HG03520 (cell line): ENCODE measurements at regions not wholly inside any gene's neighbourhood (a gene's known extent, or its start where the extent isn't known, plus 50 kb on each side); places are given as distances from the start of the nearest gene placed in this dataset.
"Not testable (repeated sequence)": the region's sequence is repeated elsewhere in the genome, so short reads cannot be mapped to it uniquely, and the experiment has no call there.

Experiments used
- ATAC-seq: cut with Tn5 transposase; IDR thresholded peaks from one replicate; pipeline ENCODE4 v1.9.1; 2021; ENCODE audit warnings: mild to moderate bottlenecking, moderate library complexity; ENCODE audit not compliant: unreplicated experiment

DNA sequence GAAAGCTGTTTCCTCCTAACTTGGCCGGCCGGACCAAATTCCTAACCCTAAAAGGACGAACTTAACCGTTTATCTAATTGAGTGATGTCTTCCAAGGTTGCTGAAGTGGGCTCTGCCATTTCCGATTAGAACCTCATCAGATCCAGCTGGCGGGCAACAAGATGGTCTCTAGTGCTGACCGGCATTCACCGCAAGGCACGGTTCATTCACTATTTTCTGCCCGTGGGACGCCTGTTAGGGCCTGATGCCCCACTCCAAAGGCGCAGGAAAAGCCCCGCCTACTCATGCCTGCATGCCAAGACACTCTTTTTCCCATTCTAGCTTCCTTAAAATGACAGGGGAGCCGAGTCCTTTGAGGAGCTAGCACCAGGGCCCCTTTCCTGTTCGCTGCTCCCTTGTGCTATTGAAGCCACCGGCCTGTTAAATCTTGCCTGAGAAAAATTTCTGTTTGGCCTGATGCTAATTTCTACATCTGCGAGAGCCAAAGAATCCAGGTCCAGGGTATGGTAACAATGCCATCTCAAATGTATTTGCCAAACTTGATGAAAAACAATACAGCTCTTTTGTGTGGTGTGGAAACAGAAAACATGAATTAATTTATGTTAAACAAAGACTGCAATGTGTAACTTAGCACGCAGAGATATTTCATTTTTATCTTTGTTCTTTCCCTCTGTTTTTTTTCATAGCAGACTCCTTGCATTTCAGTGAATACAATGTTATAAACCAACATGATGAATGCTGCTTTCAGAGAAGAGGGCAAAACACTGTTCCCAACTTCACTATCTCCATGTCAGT is 1071.2 kb upstream of the USP15 start:
- no peak for ATAC-seq

DNA sequence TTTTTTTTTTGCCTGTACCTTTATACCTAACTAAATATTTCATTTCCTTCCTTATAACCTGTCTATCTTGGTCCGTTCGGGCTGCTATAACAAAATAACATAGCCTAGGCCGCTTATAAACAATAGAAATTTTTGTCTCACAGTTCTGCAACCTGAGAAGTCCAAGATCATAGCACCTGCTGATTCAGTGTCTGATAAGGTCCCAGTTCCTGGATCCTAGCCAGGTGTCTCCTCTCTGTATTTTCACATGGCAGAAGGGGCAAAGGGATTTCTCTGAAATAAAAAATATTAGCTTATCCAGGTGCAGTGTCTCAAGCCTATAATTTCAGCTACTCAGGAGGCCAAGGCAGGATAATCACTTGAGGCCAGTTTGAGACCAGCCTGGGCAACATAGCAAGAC is 1046.6 kb upstream of the USP15 start:
- ATAC-seq = no peak

DNA sequence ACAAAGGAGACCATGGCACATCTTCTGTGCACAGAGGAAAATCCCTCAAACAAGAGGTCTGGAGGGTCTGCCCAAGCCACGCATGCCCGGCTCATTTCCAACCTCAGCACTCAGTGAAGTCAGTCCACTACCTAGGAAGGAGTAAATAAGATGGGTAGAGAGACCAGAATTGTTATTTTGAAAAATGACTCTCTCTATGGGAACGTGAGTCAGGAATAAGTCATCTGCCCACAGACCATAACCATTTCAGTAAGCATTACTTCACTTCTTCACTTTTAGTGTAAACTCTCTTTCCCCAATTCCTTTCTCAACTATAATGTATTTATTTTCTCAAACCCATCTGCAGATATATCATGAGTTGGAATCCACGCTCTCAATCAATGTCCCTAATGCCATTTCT is 1039.9 kb upstream of the USP15 start:
- no peak for ATAC-seq

DNA sequence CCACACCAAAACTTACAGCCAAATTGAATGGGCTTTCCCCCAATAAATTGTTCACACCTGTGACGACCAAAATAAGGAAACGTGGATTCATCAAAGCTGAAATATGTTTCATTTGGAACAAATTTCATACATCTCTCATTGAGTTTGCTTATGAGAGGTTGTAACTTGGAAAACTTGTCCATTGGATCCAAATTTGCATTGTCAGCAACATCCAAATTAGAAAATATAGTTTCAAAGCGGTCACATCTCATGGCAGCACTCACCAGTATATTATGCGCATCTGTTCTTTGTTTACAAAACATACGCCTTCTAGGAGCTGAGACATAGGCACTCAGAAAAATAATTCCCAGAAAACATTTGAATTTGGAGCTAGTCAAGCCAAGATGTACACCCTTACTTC is 1028.2 kb upstream of the USP15 start:
- ATAC-seq = no peak

DNA sequence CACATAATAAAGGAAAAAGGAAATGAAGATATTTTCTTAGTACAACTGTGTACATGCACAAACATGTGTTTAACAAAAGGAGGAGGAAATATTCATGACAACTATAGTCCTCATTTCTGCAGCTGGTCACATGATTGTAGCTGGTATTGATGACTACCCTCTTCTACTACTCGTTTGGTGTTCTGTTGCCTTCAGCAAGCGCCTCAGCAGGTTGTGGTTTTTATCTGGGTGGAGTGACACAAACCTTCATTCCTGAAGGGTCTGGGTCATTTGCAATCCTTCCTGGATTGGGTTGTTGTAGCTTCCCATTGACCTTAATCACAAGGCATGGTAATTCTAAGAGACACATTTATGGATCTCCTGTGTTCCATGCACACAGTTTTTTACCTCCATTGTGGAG is 1009.9 kb upstream of the USP15 start:
- ATAC-seq = no peak

DNA sequence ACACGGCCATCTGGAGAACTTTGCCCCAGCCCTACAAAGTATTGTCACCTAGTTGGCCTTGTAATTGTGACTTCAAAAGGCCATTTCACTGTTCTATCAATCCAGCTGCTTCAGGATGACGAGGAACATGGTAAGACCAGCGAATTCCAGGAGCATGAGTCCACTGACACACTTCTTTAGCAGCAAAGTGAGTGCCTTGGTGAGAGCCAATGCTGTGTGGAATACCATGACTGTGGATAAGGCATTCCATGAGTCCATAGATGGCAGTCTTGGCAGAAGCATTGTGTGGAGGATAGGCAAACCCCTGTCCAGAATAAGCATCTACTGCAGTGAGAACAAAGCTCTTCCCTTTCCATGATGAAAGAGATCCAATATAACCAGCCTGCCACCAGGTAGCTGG is 1009.1 kb upstream of the USP15 start:
- no peak for ATAC-seq

GRCh38 chr12:61254225-61254624 is 1006.0 kb upstream of the USP15 start:
- no peak for ATAC-seq

DNA sequence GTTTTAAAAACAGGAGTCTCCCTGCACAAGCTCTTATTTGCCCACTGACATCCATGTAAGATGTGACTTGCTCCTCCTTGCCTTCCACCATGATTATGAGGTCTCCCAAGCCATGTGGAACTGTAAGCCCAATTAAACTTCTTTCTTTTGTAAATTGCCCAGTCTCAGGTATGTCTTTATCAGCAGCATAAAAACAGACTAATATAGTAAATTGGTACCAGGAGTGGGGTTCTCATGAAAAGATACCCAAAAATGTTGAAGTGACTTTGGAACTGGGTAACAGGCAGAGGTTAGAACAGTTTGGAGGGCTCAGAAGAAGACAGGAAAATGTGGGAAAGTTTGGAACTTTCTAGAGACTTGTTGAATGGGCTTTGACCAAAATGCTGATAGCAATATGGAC is 995.9 kb upstream of the USP15 start:
- not testable (repeated sequence) for ATAC-seq

DNA sequence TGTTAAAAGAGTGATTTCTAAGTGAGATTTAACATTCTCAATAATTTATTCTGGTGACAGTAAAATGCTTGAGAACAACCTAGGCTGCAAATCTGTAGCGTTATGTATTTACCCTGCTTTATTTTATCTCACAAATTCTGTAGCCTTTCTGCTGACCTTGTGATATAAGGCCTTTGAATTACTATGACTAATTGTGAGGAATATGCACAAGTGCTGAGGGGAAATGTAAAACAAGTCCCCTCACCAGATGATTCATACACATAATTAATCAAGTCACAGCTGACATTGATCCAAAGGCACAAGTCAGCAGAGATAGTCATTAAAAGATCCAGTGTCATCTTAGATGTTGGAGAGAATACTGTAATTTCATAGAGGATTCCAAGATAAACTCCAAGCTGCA is 992.7 kb upstream of the USP15 start:
- ATAC-seq = no peak

DNA sequence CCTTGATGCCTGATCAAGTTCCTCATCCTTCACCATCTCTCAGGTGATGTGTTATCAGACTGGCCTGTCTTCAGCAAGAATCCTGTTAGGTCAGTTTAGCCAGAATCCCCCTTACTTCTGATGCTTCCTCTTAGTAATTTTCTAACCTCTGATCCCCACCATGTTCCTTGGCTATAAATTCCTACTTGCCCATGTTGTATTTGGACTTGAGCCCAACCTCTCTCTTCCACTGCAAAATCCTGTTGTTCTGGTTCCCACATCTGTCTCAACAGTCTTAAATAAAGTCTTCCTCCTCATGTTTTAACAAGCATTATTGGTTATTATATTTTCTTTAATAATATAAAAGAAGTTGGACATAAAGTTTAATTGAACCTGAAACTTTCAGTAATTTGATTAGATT is 987.8 kb upstream of the USP15 start:
- no peak for ATAC-seq

DNA sequence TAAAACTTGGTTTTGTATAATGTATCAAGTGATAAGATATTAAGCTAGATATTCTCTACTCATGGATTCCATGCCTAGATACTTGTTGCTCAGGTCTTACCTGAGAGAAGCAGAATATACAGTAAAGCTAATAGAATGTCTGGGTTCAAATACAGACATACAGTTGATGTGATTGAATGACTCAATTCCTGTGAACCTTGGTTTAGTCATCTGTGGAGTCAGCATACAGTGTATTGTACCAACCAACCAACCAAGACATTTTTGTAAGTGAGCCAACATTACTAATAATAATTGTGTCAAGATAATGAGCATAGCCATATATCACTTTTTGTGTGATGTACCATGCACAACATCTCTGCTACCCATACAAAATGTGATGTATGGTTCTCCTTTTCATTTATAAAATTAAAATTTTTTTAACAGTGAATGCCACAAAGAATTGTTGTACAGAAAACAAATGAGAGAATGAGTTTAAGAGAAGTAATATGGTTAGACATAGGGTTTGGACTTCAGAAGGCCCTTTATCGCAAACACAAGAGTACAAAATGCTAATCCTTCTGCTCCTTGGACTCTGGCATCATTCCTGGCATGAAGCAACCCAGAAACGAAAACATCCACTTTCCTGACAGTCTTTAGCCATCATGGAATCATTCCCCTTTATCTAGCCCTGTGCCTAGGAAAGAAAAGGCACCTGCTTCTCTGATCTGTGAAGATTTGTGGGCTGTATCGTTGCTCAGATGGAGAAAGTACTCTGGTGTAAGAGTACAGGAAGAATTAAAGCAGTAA is 977.2 kb upstream of the USP15 start:
- no peak for ATAC-seq

- ATAC-seq = no peak
Measured at GRCh38 chr12:61290473-61290872, 969.7 kb upstream of the USP15 start.

GRCh38 chr12:61291647-61292046 is 968.6 kb upstream of the USP15 start:
- ATAC-seq = no peak

DNA sequence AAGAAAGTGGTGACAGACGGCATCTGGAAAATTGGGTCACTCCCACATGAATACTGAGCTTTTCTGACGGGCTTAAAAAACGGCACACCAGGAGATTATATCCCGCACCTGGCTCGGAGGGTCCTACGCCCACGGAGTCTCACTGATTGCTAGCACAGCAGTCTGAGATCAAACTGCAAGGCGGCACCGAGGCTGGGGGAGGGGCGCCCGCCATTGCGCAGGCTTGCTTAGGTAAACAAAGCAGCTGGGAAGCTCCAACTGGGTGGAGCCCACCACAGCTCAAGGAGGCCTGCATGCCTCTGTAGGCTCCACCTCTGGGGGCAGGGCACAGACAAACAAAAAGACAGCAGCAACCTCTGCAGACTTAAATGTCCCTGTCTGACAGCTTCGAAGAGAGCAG is 966.2 kb upstream of the USP15 start:
- ATAC-seq = not testable (repeated sequence)

DNA sequence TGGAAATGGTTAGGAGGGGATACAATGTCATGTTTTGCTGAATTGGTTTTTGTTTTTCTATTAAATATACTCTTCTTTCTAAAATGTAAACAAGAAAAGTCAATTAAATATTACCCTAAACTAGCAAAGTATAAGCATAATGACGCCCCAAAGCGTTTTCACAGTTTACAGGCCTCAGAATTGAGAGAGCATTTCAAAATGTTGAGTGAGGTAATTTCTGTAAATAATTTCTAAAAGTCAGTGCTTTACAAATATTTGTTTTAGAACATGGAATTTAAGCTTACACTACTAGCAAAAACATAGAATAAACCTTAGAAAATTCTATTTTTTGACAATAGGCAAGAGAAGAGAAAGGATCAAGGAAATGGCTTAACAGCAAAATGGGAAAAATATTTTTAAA is 958.4 kb upstream of the USP15 start:
- no peak for ATAC-seq

DNA sequence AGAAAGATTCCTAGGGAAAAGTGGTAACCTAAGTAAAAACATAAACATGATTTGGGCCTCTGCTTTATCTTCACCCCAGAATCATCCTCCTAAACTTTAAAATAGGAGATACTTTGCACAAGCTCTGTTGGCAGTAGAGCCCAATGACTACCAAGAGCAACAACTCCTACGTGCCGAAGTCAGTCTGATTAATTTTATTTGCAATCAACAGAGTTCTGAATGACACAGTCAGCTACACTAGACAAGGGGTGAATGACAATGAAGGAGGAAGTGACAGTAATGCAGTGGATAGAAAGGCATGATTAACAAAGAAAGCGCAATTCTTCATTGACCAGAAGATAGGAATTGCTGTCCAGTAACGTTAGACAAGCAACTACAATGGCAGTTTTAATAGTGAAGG is 957.9 kb upstream of the USP15 start:
- ATAC-seq = no peak

- no peak for ATAC-seq
Measured at GRCh38 chr12:61308220-61308619, 952.0 kb upstream of the USP15 start.

GRCh38 chr12:61311413-61311812 is 948.8 kb upstream of the USP15 start:
- no peak for ATAC-seq

DNA sequence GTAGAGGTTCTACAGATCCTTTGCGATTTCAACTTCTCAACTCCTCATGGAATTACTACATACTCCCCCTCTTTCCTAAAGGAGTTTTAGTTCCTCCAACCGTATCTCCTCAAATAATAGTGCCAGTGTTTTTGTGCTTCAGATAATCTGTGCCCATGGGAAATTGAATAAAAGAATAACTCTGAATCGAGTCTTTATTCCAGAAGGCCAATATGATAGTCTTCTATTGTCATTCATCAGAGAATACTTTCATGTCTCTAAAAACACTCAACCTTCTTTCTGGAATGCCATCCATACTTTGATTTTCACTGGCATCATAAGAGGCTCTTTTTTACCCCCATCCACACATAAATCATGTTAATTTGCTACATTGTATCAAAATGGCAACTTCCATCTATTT is 911.3 kb upstream of the USP15 start:
- no peak for ATAC-seq

- ATAC-seq = no peak
Measured at GRCh38 chr12:61355105-61355504, 905.1 kb upstream of the USP15 start.

DNA sequence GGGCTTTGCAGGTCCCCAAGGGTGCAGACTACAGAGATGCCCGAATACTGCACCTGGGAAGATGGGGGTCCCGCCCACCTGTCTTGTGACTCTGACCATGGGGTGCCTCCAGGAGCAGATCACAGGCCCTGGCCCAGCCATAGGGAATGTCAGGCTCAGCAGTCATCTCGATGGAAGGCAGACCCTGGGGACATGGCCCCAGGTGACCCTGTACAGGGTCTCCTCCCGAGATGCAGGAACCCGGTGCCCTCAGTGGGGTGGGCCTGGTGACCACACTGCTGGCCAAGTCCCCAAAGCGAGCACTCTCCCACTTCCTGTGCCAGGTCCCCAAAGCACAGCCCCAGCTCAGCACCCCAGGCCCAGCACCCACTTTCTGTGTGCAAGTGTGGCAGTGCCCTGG is 903.7 kb upstream of the USP15 start:
- ATAC-seq = no peak

DNA sequence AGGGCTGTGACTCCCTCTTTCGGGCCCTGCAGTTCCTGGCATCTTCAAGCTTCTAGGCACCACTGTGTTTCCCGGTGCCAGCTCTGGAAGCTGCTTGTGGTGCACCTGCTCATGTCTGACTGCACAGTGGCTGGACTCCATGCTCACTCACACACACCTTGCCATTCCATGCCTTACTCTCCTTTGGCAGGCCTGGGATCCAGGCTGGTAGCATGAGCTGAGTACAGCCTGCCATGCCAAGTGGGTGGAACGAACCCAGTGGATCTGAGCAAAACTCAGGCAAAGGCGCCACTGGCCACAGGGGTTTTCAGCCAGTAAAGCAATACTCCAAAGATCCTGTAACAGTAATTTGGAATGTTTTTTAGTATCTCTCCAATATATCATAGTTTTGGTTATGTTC is 902.7 kb upstream of the USP15 start:
- ATAC-seq = no peak
